Erythroblast (primary cell): ENCODE measurements at regions not wholly inside any gene's neighbourhood (a gene's known extent, or its start where the extent isn't known, plus 50 kb on each side); places are given as distances from the start of the nearest gene placed in this dataset.

Experiments used
- GATA1 ChIP-seq: IDR thresholded peaks from 2 replicates; pipeline ENCODE4 v1.6.1; 2011; ENCODE audit warnings: low read depth, mild to moderate bottlenecking, control low read depth, low read length, moderate library complexity
- POLR2A ChIP-seq: IDR thresholded peaks from 2 replicates; pipeline ENCODE4 v1.6.1; 2011; ENCODE audit warnings: mild to moderate bottlenecking, low read length

DNA sequence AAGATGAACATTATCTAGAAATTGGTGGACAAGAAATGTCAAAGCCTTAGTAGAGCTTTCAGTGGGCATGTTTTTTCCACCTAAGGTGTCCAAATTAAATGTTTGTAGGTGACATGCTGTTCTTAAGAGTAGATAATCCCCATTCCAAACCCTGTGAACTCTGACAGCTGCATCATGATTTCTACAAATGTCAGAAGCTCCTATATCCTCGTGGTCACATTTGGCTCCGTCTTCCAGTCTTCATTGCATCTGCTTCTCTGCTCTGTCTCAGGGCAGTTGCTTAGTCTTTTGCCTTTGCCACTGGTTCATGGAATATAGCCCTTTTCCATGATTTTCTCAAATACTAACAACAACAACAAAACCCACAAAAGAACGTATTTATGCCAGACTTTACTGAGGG lies 234.5 kb downstream of the DLEU7 start:
- no peak for TF ChIP-seq POLR2A
- TF ChIP-seq GATA1, result no peak
